Fibroblast of lung (primary cell): ENCODE measurements at regions not wholly inside any gene's neighbourhood (a gene's known extent, or its start where the extent isn't known, plus 50 kb on each side); places are given as distances from the start of the nearest gene placed in this dataset.

Experiments used
- EZH2 ChIP-seq: IDR thresholded peaks from 2 replicates; pipeline ENCODE4 v1.5.1; 2012; ENCODE audit warnings: low read length, control low read depth, mild to moderate bottlenecking; ENCODE audit errors: missing control alignments
- TF ChIP-seq, protein P1 (sequence below), 2 donors: IDR thresholded peaks in 1 of 2; conservative IDR thresholded peaks in 1 of 2; 1 replicate in 1 of 2; 2 replicates in 1 of 2; pipeline ENCODE4 v1.5.1; 2011 to 2012; ENCODE audit warnings: low read length in 2 of 2, control low read depth in 1 of 2, inconsistent platforms in 1 of 2, low read depth in 1 of 2, mild to moderate bottlenecking in 1 of 2

DNA sequence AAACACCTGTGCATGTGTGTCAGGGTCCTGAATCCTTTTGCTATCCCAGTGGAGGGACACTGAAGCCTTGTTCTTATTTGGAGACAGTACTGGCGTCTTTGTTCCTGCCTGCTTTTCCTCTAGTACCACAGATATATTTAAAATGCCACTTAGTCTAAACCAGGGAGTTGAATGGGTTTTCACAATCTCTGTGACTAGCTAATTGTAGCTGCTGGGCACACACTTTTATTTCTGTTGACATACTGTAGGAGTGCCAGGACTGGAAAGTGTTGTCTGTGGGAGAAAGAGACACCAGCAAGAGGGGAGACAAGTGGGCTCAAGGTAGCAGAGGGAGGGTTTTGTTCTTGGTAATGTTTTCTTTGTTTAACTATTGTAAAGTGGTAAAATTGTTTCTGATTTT, 174.0 kb upstream of the SV2C start:
- TF ChIP-seq, protein P1, sequence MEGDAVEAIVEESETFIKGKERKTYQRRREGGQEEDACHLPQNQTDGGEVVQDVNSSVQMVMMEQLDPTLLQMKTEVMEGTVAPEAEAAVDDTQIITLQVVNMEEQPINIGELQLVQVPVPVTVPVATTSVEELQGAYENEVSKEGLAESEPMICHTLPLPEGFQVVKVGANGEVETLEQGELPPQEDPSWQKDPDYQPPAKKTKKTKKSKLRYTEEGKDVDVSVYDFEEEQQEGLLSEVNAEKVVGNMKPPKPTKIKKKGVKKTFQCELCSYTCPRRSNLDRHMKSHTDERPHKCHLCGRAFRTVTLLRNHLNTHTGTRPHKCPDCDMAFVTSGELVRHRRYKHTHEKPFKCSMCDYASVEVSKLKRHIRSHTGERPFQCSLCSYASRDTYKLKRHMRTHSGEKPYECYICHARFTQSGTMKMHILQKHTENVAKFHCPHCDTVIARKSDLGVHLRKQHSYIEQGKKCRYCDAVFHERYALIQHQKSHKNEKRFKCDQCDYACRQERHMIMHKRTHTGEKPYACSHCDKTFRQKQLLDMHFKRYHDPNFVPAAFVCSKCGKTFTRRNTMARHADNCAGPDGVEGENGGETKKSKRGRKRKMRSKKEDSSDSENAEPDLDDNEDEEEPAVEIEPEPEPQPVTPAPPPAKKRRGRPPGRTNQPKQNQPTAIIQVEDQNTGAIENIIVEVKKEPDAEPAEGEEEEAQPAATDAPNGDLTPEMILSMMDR (conservative IDR thresholded peaks at IDR 0.05 in 1 of 2, IDR thresholded peaks at IDR 0.05 in 1 of 2; ENCODE audit: low read depth in 1 of 2, low read length in 2 of 2): no peak
- no peak for TF ChIP-seq EZH2
